CD8-positive, alpha-beta memory T cell (primary cell): ENCODE measurements at regions not wholly inside any gene's neighbourhood (a gene's known extent, or its start where the extent isn't known, plus 50 kb on each side); places are given as distances from the start of the nearest gene placed in this dataset.
"Not testable (repeated sequence)": the region's sequence is repeated elsewhere in the genome, so short reads cannot be mapped to it uniquely, and the experiment has no call there.

Experiments used
- CTCF ChIA-PET: fragments of 350-600 bp; sonication (Branson Sonifier 250); formaldehyde crosslinking; loops from one replicate; lab custom pipeline; 2021; ENCODE audit warnings: antibody characterized with exemption; lab: Charles Lee
- POLR2A ChIA-PET: fragments of 350-600 bp; sonication (Branson Sonifier 250); formaldehyde crosslinking; loops from one replicate; lab custom pipeline; 2021; ENCODE audit warnings: antibody characterized with exemption; lab: Charles Lee
- DNase-seq, 5 donors: peaks; one replicate each; pipeline versions ENCODE4 v3.0.0 to v3.0.0-alpha.2; 2020 to 2022; ENCODE audit warnings: mixed read lengths in 1 of 5
- H3K27ac ChIP-seq: one replicate; pipeline ENCODE4 v1.7.0; 2013; ENCODE audit warnings: low read depth, mild to moderate bottlenecking, low read length, moderate library complexity
- H3K27me3 ChIP-seq: 2 replicates; pipeline ENCODE4 v1.7.0; 2013; ENCODE audit warnings: low read length, mild to moderate bottlenecking; ENCODE audit not compliant: insufficient read depth, poor library complexity, severe bottlenecking
- H3K36me3 ChIP-seq: 2 replicates; pipeline ENCODE4 v1.7.0; 2013; ENCODE audit warnings: mild to moderate bottlenecking, low read length, moderate library complexity; ENCODE audit not compliant: insufficient read depth
- H3K4me1 ChIP-seq: 2 replicates; pipeline ENCODE4 v1.7.0; 2013; ENCODE audit warnings: mild to moderate bottlenecking, low read length, moderate library complexity; ENCODE audit not compliant: insufficient read depth
- H3K4me3 ChIP-seq: 2 replicates; pipeline ENCODE4 v1.7.0; 2013; ENCODE audit warnings: mild to moderate bottlenecking, low read length
- H3K9me3 ChIP-seq: 2 replicates; pipeline ENCODE4 v1.7.0; 2013; ENCODE audit warnings: mild to moderate bottlenecking, low read length
- H3K27ac Mint-ChIP-seq, 8 donors: one replicate each; pipeline ENCODE4 v1.8.0; 2020 to 2021; ENCODE audit warnings: mixed read lengths in 8 of 8, mild to moderate bottlenecking in 6 of 8, inconsistent platforms in 3 of 8, moderate library complexity in 3 of 8
- H3K27me3 Mint-ChIP-seq, 2 donors: one replicate each; pipeline ENCODE4 v1.8.0; 2020 to 2021; ENCODE audit warnings: mixed read lengths in 2 of 2, mild to moderate bottlenecking in 1 of 2, moderate library complexity in 1 of 2
- H3K36me3 Mint-ChIP-seq, 3 donors: one replicate each; pipeline ENCODE4 v1.8.0; 2020 to 2021; ENCODE audit warnings: mixed read lengths in 3 of 3, inconsistent platforms in 1 of 3, mild to moderate bottlenecking in 1 of 3
- H3K4me1 Mint-ChIP-seq, 3 donors: one replicate each; pipeline ENCODE4 v1.8.0; 2020 to 2021; ENCODE audit warnings: mixed read lengths in 3 of 3, inconsistent platforms in 1 of 3, mild to moderate bottlenecking in 1 of 3
- H3K4me3 Mint-ChIP-seq, 7 donors: one replicate each; pipeline ENCODE4 v1.8.0; 2020 to 2021; ENCODE audit warnings: mixed read lengths in 7 of 7, mild to moderate bottlenecking in 6 of 7, moderate library complexity in 4 of 7, inconsistent platforms in 2 of 7
- H3K9me3 Mint-ChIP-seq, 5 donors: one replicate each; pipeline ENCODE4 v1.8.0; 2020 to 2022; ENCODE audit warnings: mixed read lengths in 5 of 5, mild to moderate bottlenecking in 3 of 5, moderate library complexity in 2 of 5, inconsistent platforms in 1 of 5

- no peak overlapping the region for H3K27ac Mint-ChIP-seq
- H3K4me3 ChIP-seq, result no peak overlapping the region
- no peaks in the 10 kb centered on the region for H3K27me3 ChIP-seq
- ChIA-PET CTCF (no interaction called here), POLR2A (no interaction called here)
- H3K4me1 ChIP-seq, result no peaks in the 10 kb centered on the region
- H3K27me3 Mint-ChIP-seq, result peaks cover 0 to 3% of the 10 kb centered on the region in 2 donors
- no peaks in the 10 kb centered on the region for H3K36me3 ChIP-seq
- DNase-seq, result no peak
- H3K4me3 Mint-ChIP-seq, result no peak overlapping the region
- no peaks in the 10 kb centered on the region for H3K36me3 Mint-ChIP-seq
- no peak overlapping the region for H3K27ac ChIP-seq
- H3K4me1 Mint-ChIP-seq, result no peaks in the 10 kb centered on the region
- no peaks in the 10 kb centered on the region for H3K9me3 ChIP-seq
- no peaks in the 10 kb centered on the region for H3K9me3 Mint-ChIP-seq
These were observed 106.8 kb upstream of the RAP2B start for GRCh38 chr3:153055217-153055616.

- H3K27ac Mint-ChIP-seq, result no peak overlapping the region
These were observed 106.2 kb upstream of the RAP2B start for GRCh38 chr3:153055779-153056178.

GRCh38 chr3:153058031-153058688, 103.9 kb upstream of the RAP2B start:
- peak overlapping the region in 1 of 8 donors; percentile 47 for H3K27ac Mint-ChIP-seq
- H3K27me3 Mint-ChIP-seq, H3K9me3 Mint-ChIP-seq, H3K4me3 Mint-ChIP-seq, H3K9me3 ChIP-seq, CTCF ChIA-PET, H3K27me3 ChIP-seq, DNase-seq, H3K4me1 ChIP-seq, H3K36me3 Mint-ChIP-seq, H3K4me3 ChIP-seq, H3K36me3 ChIP-seq, H3K4me1 Mint-ChIP-seq, H3K27ac ChIP-seq, POLR2A ChIA-PET: not testable (repeated sequence)

More at GRCh38 chr3:153055779-153056178, 106.2 kb upstream of the RAP2B start:
- CTCF ChIA-PET, result no interaction called here
- H3K27ac ChIP-seq, result no peak overlapping the region
- no peaks in the 10 kb centered on the region for H3K36me3 ChIP-seq
- no peaks in the 10 kb centered on the region for H3K9me3 ChIP-seq
- H3K4me3 Mint-ChIP-seq, result no peak overlapping the region
- POLR2A ChIA-PET, result no interaction called here
- DNase-seq, result no peak
- H3K4me1 ChIP-seq, result no peaks in the 10 kb centered on the region
- H3K9me3 Mint-ChIP-seq, result no peaks in the 10 kb centered on the region
- H3K27me3 ChIP-seq, result no peaks in the 10 kb centered on the region
- H3K4me3 ChIP-seq, result no peak overlapping the region
- H3K27me3 Mint-ChIP-seq, result peaks cover 0 to 3% of the 10 kb centered on the region in 2 donors
- H3K4me1 Mint-ChIP-seq, result no peaks in the 10 kb centered on the region
- no peaks in the 10 kb centered on the region for H3K36me3 Mint-ChIP-seq

GRCh38 chr3:153060346-153060745, 101.7 kb upstream of the RAP2B start:
- H3K27me3 ChIP-seq, result no peaks in the 10 kb centered on the region
- no peak overlapping the region for H3K27ac ChIP-seq
- no peak overlapping the region for H3K4me3 Mint-ChIP-seq
- no peak overlapping the region for H3K4me3 ChIP-seq
- H3K4me1 Mint-ChIP-seq, result no peaks in the 10 kb centered on the region
- no peaks in the 10 kb centered on the region for H3K4me1 ChIP-seq
- H3K36me3 Mint-ChIP-seq, result no peaks in the 10 kb centered on the region
- no peaks in the 10 kb centered on the region for H3K9me3 ChIP-seq
- ChIA-PET POLR2A (no interaction called here), CTCF (no interaction called here)
- H3K27me3 Mint-ChIP-seq, result peaks cover 0 to 2% of the 10 kb centered on the region in 2 donors
- H3K27ac Mint-ChIP-seq, result no peak overlapping the region
- H3K36me3 ChIP-seq, result no peaks in the 10 kb centered on the region
- no peaks in the 10 kb centered on the region for H3K9me3 Mint-ChIP-seq
- no peak for DNase-seq

GRCh38 chr3:153061938-153062528, 100.0 kb upstream of the RAP2B start:
- H3K36me3 Mint-ChIP-seq, result no peaks in the 10 kb centered on the region
- H3K4me3 Mint-ChIP-seq, result no peak overlapping the region
- DNase-seq, result no peak
- H3K27me3 Mint-ChIP-seq, result peaks cover 0 to 2% of the 10 kb centered on the region in 2 donors
- ChIA-PET CTCF (interaction anchor here (1.6 kb wide), 1 partner anchor 11 kb away, joined by 3 read pairs; no protein-coding TSS in a partner anchor), POLR2A (no interaction called here)
- H3K27me3 ChIP-seq, result no peaks in the 10 kb centered on the region
- H3K36me3 ChIP-seq, result no peaks in the 10 kb centered on the region
- H3K9me3 ChIP-seq, result no peaks in the 10 kb centered on the region
- H3K4me3 ChIP-seq, result no peak overlapping the region
- no peak overlapping the region for H3K27ac ChIP-seq
- no peaks in the 10 kb centered on the region for H3K4me1 Mint-ChIP-seq
- H3K4me1 ChIP-seq, result no peaks in the 10 kb centered on the region
- no peaks in the 10 kb centered on the region for H3K9me3 Mint-ChIP-seq
- no peak overlapping the region for H3K27ac Mint-ChIP-seq

- no peak for DNase-seq
- Histone ChIP-seq H3K4me3 (no peak overlapping the region), H3K4me1 (no peaks in the 10 kb centered on the region), H3K36me3 (no peaks in the 10 kb centered on the region), H3K9me3 (no peaks in the 10 kb centered on the region), H3K27me3 (no peaks in the 10 kb centered on the region), H3K27ac (no peak overlapping the region)
- Mint-ChIP-seq H3K27me3 (peaks cover 5 to 6% of the 10 kb centered on the region in 2 donors), H3K9me3 (no peaks in the 10 kb centered on the region), H3K4me3 (no peak overlapping the region), H3K4me1 (no peaks in the 10 kb centered on the region), H3K27ac (peak overlapping the region in 1 of 8 donors; percentile 79), H3K36me3 (no peaks in the 10 kb centered on the region)
- ChIA-PET CTCF (no interaction called here), POLR2A (no interaction called here)
These were observed 98.7 kb upstream of the RAP2B start for GRCh38 chr3:153063337-153063736.

- no peaks in the 10 kb centered on the region for H3K27me3 ChIP-seq
- Mint-ChIP-seq H3K27ac (no peak overlapping the region), H3K36me3 (no peaks in the 10 kb centered on the region), H3K4me3 (no peak overlapping the region), H3K9me3 (no peaks in the 10 kb centered on the region), H3K27me3 (peaks cover 9 to 14% of the 10 kb centered on the region in 2 donors), H3K4me1 (no peaks in the 10 kb centered on the region)
- no peaks in the 10 kb centered on the region for H3K4me1 ChIP-seq
- POLR2A ChIA-PET, result no interaction called here
- no peak overlapping the region for H3K4me3 ChIP-seq
- CTCF ChIA-PET, result no interaction called here
- no peaks in the 10 kb centered on the region for H3K9me3 ChIP-seq
- no peak overlapping the region for H3K27ac ChIP-seq
- no peak for DNase-seq
- H3K36me3 ChIP-seq, result no peaks in the 10 kb centered on the region
These were observed 95.0 kb upstream of the RAP2B start for GRCh38 chr3:153066983-153067382.

GRCh38 chr3:153069598-153070510, 92.2 kb upstream of the RAP2B start:
- DNase-seq, result no peak
- Histone ChIP-seq H3K9me3 (no peaks in the 10 kb centered on the region), H3K4me3 (no peak overlapping the region), H3K27ac (no peak overlapping the region), H3K36me3 (no peaks in the 10 kb centered on the region), H3K4me1 (no peaks in the 10 kb centered on the region), H3K27me3 (no peaks in the 10 kb centered on the region)
- Mint-ChIP-seq H3K27ac (no peak overlapping the region), H3K27me3 (peaks cover 7 to 16% of the 10 kb centered on the region in 2 donors), H3K4me3 (no peak overlapping the region), H3K9me3 (no peaks in the 10 kb centered on the region), H3K4me1 (no peaks in the 10 kb centered on the region), H3K36me3 (no peaks in the 10 kb centered on the region)
- POLR2A ChIA-PET, result no interaction called here
- CTCF ChIA-PET, result interaction anchor here (0.8 kb wide), 1 partner anchor 27 kb away, joined by 3 read pairs; no protein-coding TSS in a partner anchor
